ENCODE measurements at regions not wholly inside any gene's neighbourhood (a gene's known extent, or its start where the extent isn't known, plus 50 kb on each side); places are given as distances from the start of the nearest gene placed in this dataset.

DNA sequence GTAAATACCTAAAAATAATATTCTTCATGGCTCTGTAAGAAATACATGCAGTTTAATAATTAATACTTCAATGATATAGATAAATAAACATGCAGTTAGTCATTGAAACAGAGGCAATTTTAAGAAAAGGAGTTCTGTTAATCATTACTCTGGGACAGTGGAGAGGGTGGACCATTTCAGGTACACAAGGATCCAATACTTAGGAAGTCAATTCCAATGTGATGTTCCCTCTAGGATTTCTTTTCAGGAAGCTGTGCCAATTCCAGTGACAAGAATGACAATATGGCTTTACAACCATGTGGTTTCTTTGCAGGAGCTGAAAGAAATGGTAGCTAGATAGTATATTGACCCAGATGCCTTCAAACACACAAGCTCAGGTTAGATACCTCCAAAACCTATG lies 175.8 kb upstream of the NETO1 start:
- H3K4me1 ChIP-seq (ENCODE audit: low read length) = no peaks in the 10 kb centered on the region
- no peak overlapping the region for H3K4me3 ChIP-seq (ENCODE audit: low read length)
- H3K79me2 ChIP-seq (ENCODE audit: low read length) = no peaks in the 10 kb centered on the region
- TF ChIP-seq CTCF (IDR thresholded peaks at IDR 0.05; ENCODE audit: low read depth, low read length) (no peak), EZH2phosphoT487 (IDR thresholded peaks at IDR 0.05; ENCODE audit: low read depth) (no peak)
- H3K4me2 ChIP-seq (ENCODE audit: low read length) = no peak overlapping the region
- H3K9ac ChIP-seq (ENCODE audit: low read length) = no peak overlapping the region
- H2AFZ ChIP-seq (ENCODE audit: low read depth, low read length) = no peak overlapping the region
- no peaks in the 10 kb centered on the region for H4K20me1 ChIP-seq (ENCODE audit: insufficient read depth, low read length)
- no peaks in the 10 kb centered on the region for H3K27me3 ChIP-seq (ENCODE audit: low read depth, low read length)
- no peaks in the 10 kb centered on the region for H3K9me3 ChIP-seq (ENCODE audit: insufficient read depth, low read length)
- no peak overlapping the region for H3K27ac ChIP-seq (ENCODE audit: low read length)
- no peaks in the 10 kb centered on the region for H3K36me3 ChIP-seq (replicated peaks; ENCODE audit: low read depth, low read length)

DNA sequence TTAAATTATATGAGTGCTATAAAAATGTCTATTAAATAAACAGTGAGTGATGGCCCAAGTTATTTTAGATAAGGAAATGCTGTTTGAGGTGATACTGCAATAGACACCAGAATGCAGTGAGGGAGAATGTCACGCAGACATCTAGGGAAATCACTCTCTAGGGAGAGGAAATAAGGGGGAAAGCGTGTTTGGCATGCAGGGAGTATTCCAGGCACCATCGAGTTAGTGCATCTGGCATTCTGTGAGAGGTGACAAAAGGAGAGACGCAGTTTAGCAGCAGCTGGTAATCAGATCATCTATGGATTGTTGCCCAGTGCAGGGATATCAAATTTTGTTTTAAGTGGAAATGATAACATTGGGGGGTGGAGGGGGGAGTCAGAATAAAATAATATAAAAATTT lies 175.4 kb upstream of the NETO1 start:
- no peak overlapping the region for H2AFZ ChIP-seq (ENCODE audit: low read depth, low read length)
- no peaks in the 10 kb centered on the region for H4K20me1 ChIP-seq (ENCODE audit: insufficient read depth, low read length)
- no peak overlapping the region for H3K4me2 ChIP-seq (ENCODE audit: low read length)
- H3K36me3 ChIP-seq (replicated peaks; ENCODE audit: low read depth, low read length) = no peaks in the 10 kb centered on the region
- H3K79me2 ChIP-seq (ENCODE audit: low read length) = no peaks in the 10 kb centered on the region
- no peaks in the 10 kb centered on the region for H3K27me3 ChIP-seq (ENCODE audit: low read depth, low read length)
- TF ChIP-seq EZH2phosphoT487 (IDR thresholded peaks at IDR 0.05; ENCODE audit: low read depth) (no peak), CTCF (IDR thresholded peaks at IDR 0.05; ENCODE audit: low read depth, low read length) (no peak)
- peaks cover 4% of the 10 kb centered on the region for H3K4me1 ChIP-seq (ENCODE audit: low read length)
- H3K4me3 ChIP-seq (ENCODE audit: low read length) = no peak overlapping the region
- no peak overlapping the region for H3K27ac ChIP-seq (ENCODE audit: low read length)
- H3K9ac ChIP-seq (ENCODE audit: low read length) = no peak overlapping the region
- H3K9me3 ChIP-seq (ENCODE audit: insufficient read depth, low read length) = no peaks in the 10 kb centered on the region

- TF ChIP-seq EZH2phosphoT487 (IDR thresholded peaks at IDR 0.05; ENCODE audit: low read depth) (no peak), CTCF (IDR thresholded peaks at IDR 0.05; ENCODE audit: low read depth, low read length) (no peak)
- Histone ChIP-seq H3K9ac (ENCODE audit: low read length) (no peak overlapping the region), H3K79me2 (ENCODE audit: low read length) (no peaks in the 10 kb centered on the region), H4K20me1 (ENCODE audit: insufficient read depth, low read length) (no peaks in the 10 kb centered on the region), H3K27me3 (ENCODE audit: low read depth, low read length) (no peaks in the 10 kb centered on the region), H3K36me3 (replicated peaks; ENCODE audit: low read depth, low read length) (no peaks in the 10 kb centered on the region), H3K4me2 (ENCODE audit: low read length) (no peak overlapping the region), H3K9me3 (ENCODE audit: insufficient read depth, low read length) (no peaks in the 10 kb centered on the region), H3K4me3 (ENCODE audit: low read length) (no peak overlapping the region), H3K27ac (ENCODE audit: low read length) (no peak overlapping the region), H2AFZ (ENCODE audit: low read depth, low read length) (no peak overlapping the region), H3K4me1 (ENCODE audit: low read length) (peaks cover 4% of the 10 kb centered on the region)
Observed at GRCh38 chr18:73040247-73040646, 172.5 kb upstream of the NETO1 start.

DNA sequence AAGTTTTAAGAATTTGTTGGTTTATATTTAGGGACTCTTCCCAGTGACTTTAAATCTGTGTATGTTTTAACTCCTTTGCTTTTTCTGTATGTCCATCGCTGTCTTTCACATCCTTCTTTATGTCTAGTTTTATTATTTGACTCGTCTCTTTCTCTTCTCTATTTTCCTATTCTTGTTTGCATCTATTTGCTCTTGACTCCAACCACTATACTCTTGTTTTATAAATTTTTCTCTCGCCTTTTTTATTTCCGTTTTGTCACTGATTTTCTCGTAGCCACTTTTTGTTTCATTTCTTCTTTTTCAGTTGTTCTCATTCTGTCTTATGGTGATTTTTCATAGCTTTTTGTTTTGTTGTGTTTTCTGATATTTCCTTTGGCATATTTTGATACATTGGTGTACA lies 170.5 kb upstream of the NETO1 start:
- Histone ChIP-seq H3K9ac (ENCODE audit: low read length) (no peak overlapping the region), H3K4me2 (ENCODE audit: low read length) (no peak overlapping the region), H3K4me1 (ENCODE audit: low read length) (peaks cover 4% of the 10 kb centered on the region), H3K79me2 (ENCODE audit: low read length) (no peaks in the 10 kb centered on the region), H3K4me3 (ENCODE audit: low read length) (no peak overlapping the region), H4K20me1 (ENCODE audit: insufficient read depth, low read length) (no peaks in the 10 kb centered on the region), H3K9me3 (ENCODE audit: insufficient read depth, low read length) (no peaks in the 10 kb centered on the region), H2AFZ (ENCODE audit: low read depth, low read length) (no peak overlapping the region), H3K27ac (ENCODE audit: low read length) (no peak overlapping the region), H3K27me3 (ENCODE audit: low read depth, low read length) (no peaks in the 10 kb centered on the region), H3K36me3 (replicated peaks; ENCODE audit: low read depth, low read length) (no peaks in the 10 kb centered on the region)
- TF ChIP-seq EZH2phosphoT487 (IDR thresholded peaks at IDR 0.05; ENCODE audit: low read depth) (no peak), CTCF (IDR thresholded peaks at IDR 0.05; ENCODE audit: low read depth, low read length) (no peak)

All from OCI-LY3 (cell line).